Bronchial epithelial cell (primary cell): ENCODE measurements at regions not wholly inside any gene's neighbourhood (a gene's known extent, or its start where the extent isn't known, plus 50 kb on each side); places are given as distances from the start of the nearest gene placed in this dataset.

ENCODE experiments used
- DNase-seq: peaks from one replicate; pipeline ENCODE4 v3.0.0-alpha.2; 2010; ENCODE audit warnings: low read depth
- FAIRE-seq: peaks from 2 replicates; lab custom pipeline; 2011; peaks lifted over from hg19 to GRCh38; lab: Jason Lieb, UNC
- H3K27me3 ChIP-seq: 2 replicates; pipeline ENCODE4 v1.5.1; 2011; ENCODE audit warnings: low read length; ENCODE audit not compliant: control insufficient read depth, insufficient read depth
- H3K36me3 ChIP-seq: 2 replicates; pipeline ENCODE4 v1.5.1; 2011; ENCODE audit warnings: low read length; ENCODE audit not compliant: control insufficient read depth, insufficient read depth
- H3K4me3 ChIP-seq: 2 replicates; pipeline ENCODE4 v1.5.1; 2011; ENCODE audit warnings: mild to moderate bottlenecking, low read depth, low read length, control low read depth
- TF ChIP-seq, protein P1 (sequence below): IDR thresholded peaks from 2 replicates; pipeline ENCODE4 v1.5.1; 2011; ENCODE audit warnings: mild to moderate bottlenecking, moderate library complexity, low read length, control low read depth, inconsistent platforms; ENCODE audit not compliant: insufficient read depth, severe bottlenecking

GRCh38 chr11:95545116-95545875, 244.3 kb downstream of the FAM76B start:
- Histone ChIP-seq H3K27me3 (no peaks in the 10 kb centered on the region), H3K4me3 (no peak overlapping the region), H3K36me3 (no peaks in the 10 kb centered on the region)
- TF ChIP-seq, protein P1, sequence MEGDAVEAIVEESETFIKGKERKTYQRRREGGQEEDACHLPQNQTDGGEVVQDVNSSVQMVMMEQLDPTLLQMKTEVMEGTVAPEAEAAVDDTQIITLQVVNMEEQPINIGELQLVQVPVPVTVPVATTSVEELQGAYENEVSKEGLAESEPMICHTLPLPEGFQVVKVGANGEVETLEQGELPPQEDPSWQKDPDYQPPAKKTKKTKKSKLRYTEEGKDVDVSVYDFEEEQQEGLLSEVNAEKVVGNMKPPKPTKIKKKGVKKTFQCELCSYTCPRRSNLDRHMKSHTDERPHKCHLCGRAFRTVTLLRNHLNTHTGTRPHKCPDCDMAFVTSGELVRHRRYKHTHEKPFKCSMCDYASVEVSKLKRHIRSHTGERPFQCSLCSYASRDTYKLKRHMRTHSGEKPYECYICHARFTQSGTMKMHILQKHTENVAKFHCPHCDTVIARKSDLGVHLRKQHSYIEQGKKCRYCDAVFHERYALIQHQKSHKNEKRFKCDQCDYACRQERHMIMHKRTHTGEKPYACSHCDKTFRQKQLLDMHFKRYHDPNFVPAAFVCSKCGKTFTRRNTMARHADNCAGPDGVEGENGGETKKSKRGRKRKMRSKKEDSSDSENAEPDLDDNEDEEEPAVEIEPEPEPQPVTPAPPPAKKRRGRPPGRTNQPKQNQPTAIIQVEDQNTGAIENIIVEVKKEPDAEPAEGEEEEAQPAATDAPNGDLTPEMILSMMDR, result no peak
- FAIRE-seq (no peak), DNase-seq (no peak)

- Histone ChIP-seq H3K27me3 (no peaks in the 10 kb centered on the region), H3K4me3 (no peak overlapping the region), H3K36me3 (no peaks in the 10 kb centered on the region)
- TF ChIP-seq, protein P1, result no peak
- DNase-seq, result peak; percentile 92
- no peak for FAIRE-seq
Measured at GRCh38 chr11:95544095-95544856, 245.3 kb downstream of the FAM76B start.

GRCh38 chr11:95542868-95543551, 246.6 kb downstream of the FAM76B start:
- FAIRE-seq (peak; percentile 32), DNase-seq (no peak)
- TF ChIP-seq, protein P1, result no peak
- Histone ChIP-seq H3K36me3 (no peaks in the 10 kb centered on the region), H3K27me3 (no peaks in the 10 kb centered on the region), H3K4me3 (no peak overlapping the region)

DNA sequence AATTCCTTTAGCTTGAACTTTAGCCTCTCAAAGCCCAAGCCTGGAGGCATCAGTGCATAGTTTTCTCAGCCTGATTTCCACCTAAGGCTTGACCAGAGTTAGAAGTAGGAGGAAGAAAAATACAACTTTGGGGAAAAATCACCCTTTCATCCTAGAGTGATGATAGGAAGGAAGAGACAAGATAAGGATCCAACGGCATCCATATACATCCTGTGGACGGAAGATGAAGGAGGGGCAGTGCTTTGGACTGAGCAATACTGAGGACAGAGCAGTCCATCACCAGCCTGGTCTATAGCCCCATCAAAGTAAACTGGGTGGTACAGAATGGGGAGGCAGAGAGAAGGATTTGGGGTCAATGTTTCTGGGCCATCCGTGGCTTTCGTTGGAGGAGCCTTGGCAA, 247.9 kb downstream of the FAM76B start:
- no peak for FAIRE-seq

GRCh38 chr11:95536047-95536690, 253.4 kb downstream of the FAM76B start:
- no peak for FAIRE-seq
- H3K4me3 ChIP-seq, result no peak overlapping the region

More for the DNA sequence above, 247.9 kb downstream of the FAM76B start:
- TF ChIP-seq, protein P1, result no peak
- DNase-seq, result no peak
- H3K36me3 ChIP-seq, result no peaks in the 10 kb centered on the region
- no peak overlapping the region for H3K4me3 ChIP-seq
- no peaks in the 10 kb centered on the region for H3K27me3 ChIP-seq

More at GRCh38 chr11:95536047-95536690, 253.4 kb downstream of the FAM76B start:
- DNase-seq, result peak; percentile 50
- Histone ChIP-seq H3K36me3 (no peaks in the 10 kb centered on the region), H3K27me3 (no peaks in the 10 kb centered on the region)
- TF ChIP-seq, protein P1, result no peak
